Vagina (tissue), 2 donors: ENCODE measurements at regions not wholly inside any gene's neighbourhood (a gene's known extent, or its start where the extent isn't known, plus 50 kb on each side); places are given as distances from the start of the nearest gene placed in this dataset.

Source experiments
- DNase-seq, 2 donors: peaks; one replicate each; pipeline ENCODE4 v3.0.0-alpha.2; 2017; ENCODE audit errors: extremely low spot score in 2 of 2
- H3K27ac ChIP-seq: fragments of 200-600 bp; sonication (generic); one replicate; pipeline ENCODE4 v1.5.1; 2019
- H3K27me3 ChIP-seq: fragments of 200-600 bp; sonication (generic); one replicate; pipeline ENCODE4 v1.5.1; 2019
- H3K36me3 ChIP-seq, 2 donors: fragments of 200-600 bp; sonication (generic); one replicate each; pipeline ENCODE4 v1.5.1; 2017 to 2019
- H3K4me1 ChIP-seq: fragments of 200-600 bp; sonication (generic); one replicate; pipeline ENCODE4 v1.5.1; 2019
- H3K4me3 ChIP-seq, 2 donors: fragments of 200-600 bp; sonication (generic); 1 replicate in 1 of 2; 2 replicates in 1 of 2; pipeline ENCODE4 v1.5.1; 2016 to 2019
- H3K9me3 ChIP-seq: fragments of 200-600 bp; sonication (generic); one replicate; pipeline ENCODE4 v1.5.1; 2019
- POLR2A ChIP-seq, 2 donors: fragments of 450-650 bp; IDR thresholded peaks; one replicate each; pipeline ENCODE4 v1.6.1; 2017; ENCODE audit warnings: antibody characterized with exemption in 2 of 2, mild to moderate bottlenecking in 2 of 2, moderate library complexity in 2 of 2
- POLR2AphosphoS5 ChIP-seq, 2 donors: sonication (generic); formaldehyde crosslinking; IDR thresholded peaks; one replicate each; pipeline ENCODE4 v1.9.0; 2017; ENCODE audit warnings: antibody characterized with exemption in 2 of 2, mild to moderate bottlenecking in 2 of 2, low read depth in 1 of 2; ENCODE audit not compliant: insufficient read depth in 1 of 2
- intact Hi-C: fragments of 100-400 bp; cut with DNase I; formaldehyde crosslinking; loops from one replicate; pipeline ENCODE4 v1.15.1; 2023
- TF ChIP-seq, protein P1 (sequence below), 3 experiments: fragments of 450-650 bp in 2 of 3; fragments of 200-600 bp in 1 of 3; sonication (generic) in 1 of 3; IDR thresholded peaks; one replicate each; pipeline ENCODE4 v1.5.1; 2017 to 2019; ENCODE audit warnings: antibody characterized with exemption in 3 of 3, mild to moderate bottlenecking in 2 of 3, moderate library complexity in 2 of 3

DNA sequence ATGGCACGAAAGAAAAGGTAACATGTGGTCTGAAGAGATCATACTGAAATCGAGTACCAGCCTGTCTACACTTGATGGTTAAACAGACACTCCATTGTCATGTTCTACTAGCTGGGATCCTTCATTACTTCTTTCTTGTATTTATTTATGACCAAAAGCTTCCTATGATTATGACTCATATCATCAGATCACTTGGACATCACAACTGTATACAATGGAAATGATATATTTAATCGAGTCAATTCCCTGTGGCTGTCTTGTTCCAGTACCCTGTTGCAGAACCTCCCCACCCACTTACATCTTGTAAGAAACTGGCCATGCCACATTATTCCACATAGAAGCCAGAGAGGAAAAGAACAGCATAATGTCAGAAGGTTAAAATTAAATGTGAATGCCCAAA is 358.9 kb downstream of the ZEB2 start:
- TF ChIP-seq POLR2A (IDR thresholded peaks at IDR 0.05) (no peak), POLR2AphosphoS5 (IDR thresholded peaks at IDR 0.05; ENCODE audit: insufficient read depth in 1 of 2, low read depth in 1 of 2) (no peak)
- TF ChIP-seq, protein P1, sequence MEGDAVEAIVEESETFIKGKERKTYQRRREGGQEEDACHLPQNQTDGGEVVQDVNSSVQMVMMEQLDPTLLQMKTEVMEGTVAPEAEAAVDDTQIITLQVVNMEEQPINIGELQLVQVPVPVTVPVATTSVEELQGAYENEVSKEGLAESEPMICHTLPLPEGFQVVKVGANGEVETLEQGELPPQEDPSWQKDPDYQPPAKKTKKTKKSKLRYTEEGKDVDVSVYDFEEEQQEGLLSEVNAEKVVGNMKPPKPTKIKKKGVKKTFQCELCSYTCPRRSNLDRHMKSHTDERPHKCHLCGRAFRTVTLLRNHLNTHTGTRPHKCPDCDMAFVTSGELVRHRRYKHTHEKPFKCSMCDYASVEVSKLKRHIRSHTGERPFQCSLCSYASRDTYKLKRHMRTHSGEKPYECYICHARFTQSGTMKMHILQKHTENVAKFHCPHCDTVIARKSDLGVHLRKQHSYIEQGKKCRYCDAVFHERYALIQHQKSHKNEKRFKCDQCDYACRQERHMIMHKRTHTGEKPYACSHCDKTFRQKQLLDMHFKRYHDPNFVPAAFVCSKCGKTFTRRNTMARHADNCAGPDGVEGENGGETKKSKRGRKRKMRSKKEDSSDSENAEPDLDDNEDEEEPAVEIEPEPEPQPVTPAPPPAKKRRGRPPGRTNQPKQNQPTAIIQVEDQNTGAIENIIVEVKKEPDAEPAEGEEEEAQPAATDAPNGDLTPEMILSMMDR (IDR thresholded peaks at IDR 0.05) = no peak
- H3K9me3 ChIP-seq = no peaks in the 10 kb centered on the region
- H3K4me1 ChIP-seq = no peaks in the 10 kb centered on the region
- no peaks in the 10 kb centered on the region for H3K36me3 ChIP-seq
- no peaks in the 10 kb centered on the region for H3K27me3 ChIP-seq
- no peak overlapping the region for H3K4me3 ChIP-seq
- intact Hi-C loops = no loop called here
- DNase-seq = no peak
- H3K27ac ChIP-seq = no peak overlapping the region

DNA sequence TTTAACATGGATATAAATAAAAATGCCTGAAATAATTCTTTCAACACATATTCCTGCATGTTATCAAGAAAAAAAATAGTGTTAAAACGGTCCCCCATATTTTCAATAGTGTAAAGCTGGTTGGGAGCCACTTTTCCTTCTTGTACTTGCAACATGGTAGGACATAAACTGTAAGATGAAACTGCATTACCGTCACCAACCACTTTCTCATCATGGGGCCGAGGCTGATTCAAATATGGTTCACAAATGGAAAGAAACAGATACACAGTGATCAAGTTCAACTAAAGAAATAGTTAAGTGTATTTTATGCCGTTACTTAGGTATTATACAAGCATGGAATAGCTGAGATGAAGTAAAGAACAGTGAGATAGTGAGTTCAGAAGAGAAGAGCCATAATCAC is 360.7 kb downstream of the ZEB2 start:
- Histone ChIP-seq H3K27me3 (no peaks in the 10 kb centered on the region), H3K36me3 (no peaks in the 10 kb centered on the region), H3K4me1 (no peaks in the 10 kb centered on the region), H3K9me3 (no peaks in the 10 kb centered on the region), H3K27ac (no peak overlapping the region), H3K4me3 (no peak overlapping the region)
- intact Hi-C loops = no loop called here
- TF ChIP-seq POLR2A (IDR thresholded peaks at IDR 0.05) (no peak), POLR2AphosphoS5 (IDR thresholded peaks at IDR 0.05; ENCODE audit: insufficient read depth in 1 of 2, low read depth in 1 of 2) (no peak)
- TF ChIP-seq, protein P1 (IDR thresholded peaks at IDR 0.05) = no peak
- no peak for DNase-seq

DNA sequence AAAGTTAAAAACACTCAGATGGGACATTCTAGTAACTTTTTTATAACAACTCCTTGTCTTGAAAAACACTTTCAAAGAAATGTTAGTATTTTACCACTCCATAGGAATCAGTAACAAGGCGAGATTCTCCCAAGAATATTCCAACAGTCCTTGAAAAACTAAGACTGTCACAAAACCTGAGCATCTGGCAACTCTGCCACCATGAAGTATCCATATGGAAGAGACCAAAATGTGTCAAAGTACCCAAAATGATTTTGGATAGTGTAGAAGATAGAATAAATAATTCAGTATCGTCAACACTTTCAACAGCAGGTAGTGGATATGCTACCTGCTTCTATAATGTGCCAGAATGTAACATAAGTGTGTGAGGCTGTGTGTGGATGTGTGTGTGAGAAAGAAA is 361.8 kb downstream of the ZEB2 start:
- no peaks in the 10 kb centered on the region for H3K36me3 ChIP-seq
- no peak overlapping the region for H3K4me3 ChIP-seq
- peaks cover 8% of the 10 kb centered on the region for H3K4me1 ChIP-seq
- DNase-seq = no peak
- TF ChIP-seq POLR2AphosphoS5 (IDR thresholded peaks at IDR 0.05; ENCODE audit: insufficient read depth in 1 of 2, low read depth in 1 of 2) (no peak), POLR2A (IDR thresholded peaks at IDR 0.05) (no peak)
- TF ChIP-seq, protein P1 (IDR thresholded peaks at IDR 0.05) = no peak
- intact Hi-C loops = no loop called here
- H3K27me3 ChIP-seq = no peaks in the 10 kb centered on the region
- no peaks in the 10 kb centered on the region for H3K9me3 ChIP-seq
- no peak overlapping the region for H3K27ac ChIP-seq

DNA sequence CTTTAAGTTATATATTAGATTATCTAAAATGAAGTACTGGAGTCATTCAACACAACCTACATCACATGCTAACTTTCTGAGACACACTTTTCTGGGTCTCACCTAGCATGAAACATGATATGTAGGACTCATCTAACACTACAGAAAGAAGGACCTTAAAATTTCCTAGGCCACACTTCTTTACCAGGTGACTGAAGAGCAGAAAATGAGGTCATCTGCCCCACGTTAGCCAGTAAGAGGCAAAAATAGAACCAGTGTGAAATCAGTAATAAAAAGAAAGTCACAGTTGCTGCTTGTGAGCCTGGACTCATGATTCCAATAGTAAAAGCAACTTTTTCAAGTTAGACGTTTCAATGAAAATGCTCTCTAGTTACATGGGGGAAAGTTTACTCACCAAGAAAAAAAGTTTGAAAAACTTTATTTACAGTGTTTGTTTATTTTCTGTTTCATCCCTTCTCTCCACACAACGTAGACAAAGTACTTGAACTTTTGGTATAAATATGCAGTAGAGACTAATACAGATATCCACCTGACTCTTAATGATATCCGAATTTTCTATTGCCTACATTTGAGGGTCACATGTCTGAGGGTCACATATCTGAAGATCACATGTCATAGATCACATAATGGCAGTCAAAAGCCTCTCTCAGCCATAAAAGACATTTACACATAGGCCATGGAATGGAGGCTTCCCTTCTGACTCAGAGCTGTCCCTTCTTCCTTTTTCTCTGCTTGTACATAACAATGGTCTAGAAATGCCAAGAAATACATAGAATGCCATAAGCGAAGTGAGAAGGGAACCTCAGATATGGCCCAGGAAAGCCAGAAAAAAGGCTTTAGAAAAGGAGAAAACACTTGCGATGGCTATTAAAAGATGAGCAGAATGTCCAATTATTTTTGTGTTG is 362.9 kb downstream of the ZEB2 start:
- intact Hi-C loops = no loop called here
- no peak for DNase-seq
- Histone ChIP-seq H3K4me1 (peaks cover 13% of the 10 kb centered on the region), H3K36me3 (no peaks in the 10 kb centered on the region), H3K4me3 (no peak overlapping the region), H3K27me3 (no peaks in the 10 kb centered on the region), H3K9me3 (no peaks in the 10 kb centered on the region), H3K27ac (no peak overlapping the region)
- no peak for TF ChIP-seq POLR2AphosphoS5 (IDR thresholded peaks at IDR 0.05; ENCODE audit: insufficient read depth in 1 of 2, low read depth in 1 of 2)
- TF ChIP-seq, protein P1 (IDR thresholded peaks at IDR 0.05) = no peak
- TF ChIP-seq POLR2A (IDR thresholded peaks at IDR 0.05) = no peak

DNA sequence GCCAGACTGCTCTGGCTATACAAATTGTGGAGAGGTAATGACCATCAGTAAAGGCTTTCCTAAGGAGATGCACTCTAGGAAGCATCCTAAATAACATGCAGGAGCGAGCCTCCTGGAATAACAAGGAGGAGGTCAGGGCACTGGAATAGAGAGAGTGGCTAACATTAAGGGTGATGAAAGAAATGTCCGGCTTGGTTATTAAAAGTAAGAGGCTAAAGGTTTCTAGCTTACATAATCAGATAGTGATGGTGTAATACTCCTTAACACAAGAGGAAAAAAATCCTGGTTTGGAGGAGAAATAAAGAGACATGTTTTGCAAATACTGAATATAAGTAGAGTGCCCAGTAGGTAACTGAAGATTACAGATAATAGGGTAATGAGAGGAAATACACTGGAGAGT is 365.7 kb downstream of the ZEB2 start:
- Histone ChIP-seq H3K36me3 (no peaks in the 10 kb centered on the region), H3K9me3 (no peaks in the 10 kb centered on the region), H3K4me1 (peaks cover 15% of the 10 kb centered on the region), H3K27ac (no peak overlapping the region), H3K27me3 (no peaks in the 10 kb centered on the region), H3K4me3 (no peak overlapping the region)
- TF ChIP-seq POLR2A (IDR thresholded peaks at IDR 0.05) = no peak
- TF ChIP-seq POLR2AphosphoS5 (IDR thresholded peaks at IDR 0.05; ENCODE audit: insufficient read depth in 1 of 2, low read depth in 1 of 2) = no peak
- TF ChIP-seq, protein P1 (IDR thresholded peaks at IDR 0.05) = no peak
- DNase-seq = no peak
- intact Hi-C loops = no loop called here
